GM12892 (cell line): ENCODE measurements at regions not wholly inside any gene's neighbourhood (a gene's known extent, or its start where the extent isn't known, plus 50 kb on each side); places are given as distances from the start of the nearest gene placed in this dataset.

Experiments
- POLR2A ChIP-seq: IDR thresholded peaks from 2 replicates; pipeline ENCODE4 v1.6.1; 2011; ENCODE audit warnings: low read depth, low read length, control low read depth
- POLR2AphosphoS5 ChIP-seq: IDR thresholded peaks from 2 replicates; pipeline ENCODE4 v1.6.1; 2011; ENCODE audit warnings: low read depth, low read length, control low read depth

GRCh38 chr7:19932549-19933249 is 159.3 kb upstream of the TMEM196 start:
- TF ChIP-seq POLR2A (no peak), POLR2AphosphoS5 (no peak)
